ENCODE measurements at regions not wholly inside any gene's neighbourhood (a gene's known extent, or its start where the extent isn't known, plus 50 kb on each side); places are given as distances from the start of the nearest gene placed in this dataset.
A peak's percentile ranks its signal among the peaks of the same experiment; 100 is the strongest.
"Not testable (repeated sequence)": the region's sequence is repeated elsewhere in the genome, so short reads cannot be mapped to it uniquely, and the experiment has no call there.

- TF ChIP-seq, protein P1, sequence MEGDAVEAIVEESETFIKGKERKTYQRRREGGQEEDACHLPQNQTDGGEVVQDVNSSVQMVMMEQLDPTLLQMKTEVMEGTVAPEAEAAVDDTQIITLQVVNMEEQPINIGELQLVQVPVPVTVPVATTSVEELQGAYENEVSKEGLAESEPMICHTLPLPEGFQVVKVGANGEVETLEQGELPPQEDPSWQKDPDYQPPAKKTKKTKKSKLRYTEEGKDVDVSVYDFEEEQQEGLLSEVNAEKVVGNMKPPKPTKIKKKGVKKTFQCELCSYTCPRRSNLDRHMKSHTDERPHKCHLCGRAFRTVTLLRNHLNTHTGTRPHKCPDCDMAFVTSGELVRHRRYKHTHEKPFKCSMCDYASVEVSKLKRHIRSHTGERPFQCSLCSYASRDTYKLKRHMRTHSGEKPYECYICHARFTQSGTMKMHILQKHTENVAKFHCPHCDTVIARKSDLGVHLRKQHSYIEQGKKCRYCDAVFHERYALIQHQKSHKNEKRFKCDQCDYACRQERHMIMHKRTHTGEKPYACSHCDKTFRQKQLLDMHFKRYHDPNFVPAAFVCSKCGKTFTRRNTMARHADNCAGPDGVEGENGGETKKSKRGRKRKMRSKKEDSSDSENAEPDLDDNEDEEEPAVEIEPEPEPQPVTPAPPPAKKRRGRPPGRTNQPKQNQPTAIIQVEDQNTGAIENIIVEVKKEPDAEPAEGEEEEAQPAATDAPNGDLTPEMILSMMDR (conservative IDR thresholded peaks at IDR 0.05; ENCODE audit: low read depth, low read length): no peak
- H3K4me3 ChIP-seq (ENCODE audit: low read length): no peak overlapping the region
- DNase-seq (ENCODE audit: low read depth): no peak
These were observed 97.9 kb upstream of the METTL14 start for GRCh38 chr4:118587116-118587831.

- TF ChIP-seq, protein P1 (conservative IDR thresholded peaks at IDR 0.05; ENCODE audit: low read depth, low read length): no peak
- no peak for DNase-seq (ENCODE audit: low read depth)
- no peak overlapping the region for H3K4me3 ChIP-seq (ENCODE audit: low read length)
These were observed 97.2 kb upstream of the METTL14 start for GRCh38 chr4:118587946-118588345.

DNA sequence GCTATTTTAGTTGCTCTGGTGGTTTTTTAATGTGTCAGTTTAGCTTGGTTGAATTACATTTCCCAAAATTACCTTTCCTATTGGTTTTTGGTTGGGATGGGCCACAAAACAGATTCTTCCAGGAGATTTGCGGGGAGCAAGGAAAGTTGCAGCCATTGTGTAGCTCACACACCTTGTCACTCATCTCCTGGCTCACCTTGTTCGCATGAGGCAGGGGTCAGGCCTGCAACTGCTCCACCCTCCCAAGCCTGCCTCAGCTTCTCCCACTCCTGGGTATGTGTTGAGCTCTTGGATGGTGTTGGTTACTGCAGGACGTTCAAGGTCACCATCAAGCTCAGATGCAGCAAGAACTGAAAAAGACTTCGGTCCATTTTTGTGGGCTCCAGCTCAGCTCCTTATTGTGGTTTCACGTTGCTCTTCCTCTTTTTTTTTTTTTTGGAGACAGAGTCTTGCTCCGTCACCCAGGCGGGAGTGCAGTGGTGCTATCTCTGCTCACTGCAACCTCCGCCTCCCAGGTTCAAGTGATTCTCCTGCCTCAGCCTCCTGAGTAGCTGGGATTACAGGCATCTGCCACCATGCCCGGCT lies 95.6 kb upstream of the METTL14 start:
- DNase-seq (ENCODE audit: low read depth): no peak
- no peak overlapping the region for H3K4me3 ChIP-seq (ENCODE audit: low read length)
- TF ChIP-seq, protein P1 (conservative IDR thresholded peaks at IDR 0.05; ENCODE audit: low read depth, low read length): no peak

- DNase-seq (ENCODE audit: low read depth): peak; percentile 77
- H3K4me3 ChIP-seq (ENCODE audit: low read length): peak overlapping the region; percentile 63
- TF ChIP-seq, protein P1 (conservative IDR thresholded peaks at IDR 0.05; ENCODE audit: low read depth, low read length): peak; percentile 2
These were observed 93.7 kb upstream of the METTL14 start for GRCh38 chr4:118591339-118592046.

- H3K4me3 ChIP-seq (ENCODE audit: low read length): peak overlapping the region; percentile 63
- not testable (repeated sequence) for DNase-seq (ENCODE audit: low read depth)
These were observed 92.9 kb upstream of the METTL14 start for GRCh38 chr4:118592289-118592688.

GRCh38 chr4:118595883-118596282 lies 89.3 kb upstream of the METTL14 start:
- H3K4me3 ChIP-seq (ENCODE audit: low read length); DNase-seq (ENCODE audit: low read depth): not testable (repeated sequence)

GRCh38 chr4:118625097-118625496 lies 60.1 kb upstream of the METTL14 start:
- DNase-seq (ENCODE audit: low read depth); H3K4me3 ChIP-seq (ENCODE audit: low read length): not testable (repeated sequence)

DNA sequence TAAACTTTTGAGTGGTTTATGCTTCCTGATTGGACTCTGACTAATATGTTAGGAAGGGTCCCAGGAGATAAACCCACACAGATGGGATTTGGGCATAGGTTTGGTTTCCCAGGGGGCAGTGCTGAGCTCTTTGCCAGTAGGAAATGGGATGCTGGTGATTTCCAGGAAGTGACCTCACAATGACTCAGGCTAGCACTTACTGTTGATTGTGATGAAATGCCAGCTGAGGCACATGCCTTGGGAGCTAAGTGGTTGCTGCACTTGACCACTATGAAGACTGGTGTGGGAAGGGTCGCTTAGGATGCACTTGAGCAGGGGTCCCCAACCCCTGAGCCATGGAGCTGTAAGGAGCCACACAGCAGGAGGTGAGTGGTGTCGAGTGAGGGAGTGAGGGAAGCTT lies 55.5 kb upstream of the METTL14 start:
- H3K4me3 ChIP-seq (ENCODE audit: low read length); DNase-seq (ENCODE audit: low read depth): not testable (repeated sequence)
- TF ChIP-seq, protein P1 (conservative IDR thresholded peaks at IDR 0.05; ENCODE audit: low read depth, low read length): peak; percentile 12

DNA sequence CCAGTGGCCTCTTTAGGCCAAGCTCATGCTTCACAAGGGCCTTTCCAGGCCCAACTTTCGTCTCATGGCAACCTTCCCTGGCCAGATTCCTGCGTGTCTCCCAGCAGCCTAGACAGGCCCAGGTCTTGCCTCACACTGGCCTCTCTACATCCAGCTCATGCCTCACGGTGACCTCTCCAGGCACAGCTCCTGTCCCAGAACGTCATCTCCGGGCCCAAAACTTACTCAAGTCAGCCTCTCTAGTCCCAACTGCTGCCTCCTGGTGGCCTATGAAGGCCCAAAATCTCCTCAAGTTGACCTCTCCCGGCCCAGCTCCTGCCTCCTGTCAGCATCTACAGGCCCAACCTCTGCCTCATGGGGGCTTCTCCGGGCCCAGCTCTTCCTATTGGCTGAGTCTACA lies 54.3 kb upstream of the METTL14 start:
- not testable (repeated sequence) for DNase-seq (ENCODE audit: low read depth)

GRCh38 chr4:118631321-118632050 lies 53.7 kb upstream of the METTL14 start:
- DNase-seq (ENCODE audit: low read depth); H3K4me3 ChIP-seq (ENCODE audit: low read length): not testable (repeated sequence)

More for the DNA sequence above, 54.3 kb upstream of the METTL14 start:
- not testable (repeated sequence) for H3K4me3 ChIP-seq (ENCODE audit: low read length)

GRCh38 chr4:118633476-118633875 lies 51.7 kb upstream of the METTL14 start:
- not testable (repeated sequence) for DNase-seq (ENCODE audit: low read depth); H3K4me3 ChIP-seq (ENCODE audit: low read length)
